H1 (cell line): ENCODE measurements at regions not wholly inside any gene's neighbourhood (a gene's known extent, or its start where the extent isn't known, plus 50 kb on each side); places are given as distances from the start of the nearest gene placed in this dataset.

Source experiments
- RAD21 ChIP-seq, 2 experiments: IDR thresholded peaks in 1 of 2; conservative IDR thresholded peaks in 1 of 2; 2 replicates each; pipeline ENCODE4 v1.6.1; 2011; ENCODE audit warnings: low read depth in 2 of 2, low read length in 2 of 2, improper control_type of control experiment in 1 of 2, inconsistent platforms in 1 of 2, mild to moderate bottlenecking in 1 of 2, moderate library complexity in 1 of 2
- RXRA ChIP-seq: IDR thresholded peaks from 2 replicates; pipeline ENCODE4 v1.6.1; 2011; ENCODE audit warnings: low read depth, mild to moderate bottlenecking, low read length, moderate library complexity; ENCODE audit not compliant: insufficient read depth
- SUZ12 ChIP-seq: fragments of 200-600 bp; sonication (generic); IDR thresholded peaks from 2 replicates; pipeline ENCODE4 v1.6.1; 2012; ENCODE audit warnings: mild to moderate bottlenecking, inconsistent platforms, low read length, moderate library complexity, mixed read lengths

- TF ChIP-seq RXRA = no peak
- TF ChIP-seq RAD21 (IDR thresholded peaks at IDR 0.05 in 1 of 2, conservative IDR thresholded peaks at IDR 0.05 in 1 of 2; ENCODE audit: low read depth in 2 of 2, low read length in 2 of 2) = no peak
- no peak for TF ChIP-seq SUZ12
These were observed 563.9 kb downstream of the NPHP4 start (continued) for GRCh38 chr1:5428351-5428750.
